ENCODE measurements at regions not wholly inside any gene's neighbourhood (a gene's known extent, or its start where the extent isn't known, plus 50 kb on each side); places are given as distances from the start of the nearest gene placed in this dataset.

- no peak for TF ChIP-seq CTCF (IDR thresholded peaks at IDR 0.05)
- POLR2A ChIA-PET = no interaction called here
- no peak for DNase-seq
- Mint-ChIP-seq H3K4me1 (no peaks in the 10 kb centered on the region), H3K27ac (no peak overlapping the region), H3K27me3 (no peaks in the 10 kb centered on the region), H3K9me3 (peaks cover 3% of the 10 kb centered on the region), H3K4me3 (no peak overlapping the region), H3K36me3 (ENCODE audit: low read depth) (no peaks in the 10 kb centered on the region)
- intact Hi-C loops (cut with micrococcal nuclease) = no loop called here
- CTCF ChIA-PET = no interaction called here
- no peak for ATAC-seq (ENCODE audit: low read depth)
Measured at GRCh38 chr10:36269222-36269621, 627.1 kb upstream of the FZD8 start.

- Mint-ChIP-seq H3K4me1 (no peaks in the 10 kb centered on the region), H3K36me3 (ENCODE audit: low read depth) (no peaks in the 10 kb centered on the region), H3K27me3 (no peaks in the 10 kb centered on the region), H3K27ac (no peak overlapping the region), H3K4me3 (no peak overlapping the region), H3K9me3 (no peaks in the 10 kb centered on the region)
- TF ChIP-seq CTCF (IDR thresholded peaks at IDR 0.05) = no peak
- ChIA-PET CTCF (no interaction called here), POLR2A (no interaction called here)
- DNase-seq (no peak), ATAC-seq (ENCODE audit: low read depth) (no peak)
- intact Hi-C loops (cut with micrococcal nuclease) = no loop called here
Measured at GRCh38 chr10:36266923-36267322, 624.8 kb upstream of the FZD8 start.

- Mint-ChIP-seq H3K27me3 (no peaks in the 10 kb centered on the region), H3K27ac (no peak overlapping the region), H3K36me3 (ENCODE audit: low read depth) (no peaks in the 10 kb centered on the region), H3K4me1 (no peaks in the 10 kb centered on the region), H3K9me3 (no peaks in the 10 kb centered on the region), H3K4me3 (no peak overlapping the region)
- DNase-seq (no peak), ATAC-seq (ENCODE audit: low read depth) (no peak)
- intact Hi-C loops (cut with micrococcal nuclease) = no loop called here
- ChIA-PET POLR2A (no interaction called here), CTCF (no interaction called here)
- no peak for TF ChIP-seq CTCF (IDR thresholded peaks at IDR 0.05)
Measured at GRCh38 chr10:36265741-36266140, 623.6 kb upstream of the FZD8 start.

GRCh38 chr10:36263871-36264270 is 621.8 kb upstream of the FZD8 start:
- DNase-seq (no peak), ATAC-seq (ENCODE audit: low read depth) (no peak)
- CTCF ChIA-PET = no interaction called here
- intact Hi-C loops (cut with micrococcal nuclease) = no loop called here
- no peak overlapping the region for H3K4me3 Mint-ChIP-seq
- H3K27me3 Mint-ChIP-seq = no peaks in the 10 kb centered on the region
- H3K4me1 Mint-ChIP-seq = no peaks in the 10 kb centered on the region
- H3K27ac Mint-ChIP-seq = no peak overlapping the region
- no peaks in the 10 kb centered on the region for H3K36me3 Mint-ChIP-seq (ENCODE audit: low read depth)
- peaks cover 4% of the 10 kb centered on the region for H3K9me3 Mint-ChIP-seq
- no peak for TF ChIP-seq CTCF (IDR thresholded peaks at IDR 0.05)
- POLR2A ChIA-PET = no interaction called here

- no peak for TF ChIP-seq CTCF (IDR thresholded peaks at IDR 0.05)
- DNase-seq (no peak), ATAC-seq (ENCODE audit: low read depth) (no peak)
- no peaks in the 10 kb centered on the region for H3K36me3 Mint-ChIP-seq (ENCODE audit: low read depth)
- H3K9me3 Mint-ChIP-seq = peaks cover 4% of the 10 kb centered on the region
- ChIA-PET POLR2A (no interaction called here), CTCF (no interaction called here)
- no peaks in the 10 kb centered on the region for H3K4me1 Mint-ChIP-seq
- H3K27ac Mint-ChIP-seq = no peak overlapping the region
- no peaks in the 10 kb centered on the region for H3K27me3 Mint-ChIP-seq
- intact Hi-C loops (cut with micrococcal nuclease) = no loop called here
- no peak overlapping the region for H3K4me3 Mint-ChIP-seq
Measured at GRCh38 chr10:36256948-36257356, 614.9 kb upstream of the FZD8 start.
